ENCODE measurements at regions not wholly inside any gene's neighbourhood (a gene's known extent, or its start where the extent isn't known, plus 50 kb on each side); places are given as distances from the start of the nearest gene placed in this dataset.
A peak's percentile ranks its signal among the peaks of the same experiment; 100 is the strongest.
"Not testable (repeated sequence)": the region's sequence is repeated elsewhere in the genome, so short reads cannot be mapped to it uniquely, and the experiment has no call there.

- no peak for DNase-seq (ENCODE audit: low read depth)
Observed at GRCh38 chr12:47488888-47489287, 216.9 kb downstream of the RPAP3 start.

- DNase-seq (ENCODE audit: low read depth), result no peak
Observed at GRCh38 chr12:47481041-47481440, 224.8 kb downstream of the RPAP3 start.

- DNase-seq (ENCODE audit: low read depth), result no peak
Observed at GRCh38 chr12:47478426-47478825, 227.4 kb downstream of the RPAP3 start.

GRCh38 chr12:47473091-47473490, 232.7 kb downstream of the RPAP3 start:
- no peak for DNase-seq (ENCODE audit: low read depth)

- DNase-seq (ENCODE audit: low read depth), result not testable (repeated sequence)
Observed at GRCh38 chr12:47470349-47470748, 235.5 kb downstream of the RPAP3 start.

GRCh38 chr12:47463918-47464317, 241.9 kb downstream of the RPAP3 start:
- not testable (repeated sequence) for DNase-seq (ENCODE audit: low read depth)

- peak; percentile 2 for DNase-seq (ENCODE audit: low read depth)
Observed at GRCh38 chr12:47458279-47458678, 247.6 kb downstream of the RPAP3 start.

- no peak for DNase-seq (ENCODE audit: low read depth)
Observed at GRCh38 chr12:47449797-47450196, 256.0 kb downstream of the RPAP3 start.

GRCh38 chr12:47442310-47442709, 263.5 kb downstream of the RPAP3 start:
- no peak for DNase-seq (ENCODE audit: low read depth)

- no peak for DNase-seq (ENCODE audit: low read depth)
Observed at GRCh38 chr12:47441490-47441889, 264.3 kb downstream of the RPAP3 start.

- DNase-seq (ENCODE audit: low read depth), result no peak
Observed at GRCh38 chr12:47438175-47438574, 267.7 kb downstream of the RPAP3 start.

GRCh38 chr12:47437570-47437969, 268.3 kb downstream of the RPAP3 start:
- no peak for DNase-seq (ENCODE audit: low read depth)

- DNase-seq (ENCODE audit: low read depth), result no peak
Observed at GRCh38 chr12:47433876-47434275, 272.0 kb downstream of the RPAP3 start.

GRCh38 chr12:47426678-47427309, 279.0 kb downstream of the RPAP3 start:
- not testable (repeated sequence) for DNase-seq (ENCODE audit: low read depth)

- no peak for DNase-seq (ENCODE audit: low read depth)
Observed at GRCh38 chr12:47422611-47423010, 283.2 kb downstream of the RPAP3 start.

- no peak for DNase-seq (ENCODE audit: low read depth)
Observed at GRCh38 chr12:47419497-47419896, 286.3 kb downstream of the RPAP3 start.

- no peak for DNase-seq (ENCODE audit: low read depth)
Observed at GRCh38 chr12:47417955-47418354, 287.9 kb downstream of the RPAP3 start.

- no peak for DNase-seq (ENCODE audit: low read depth)
Observed at GRCh38 chr12:47417121-47417520, 288.7 kb downstream of the RPAP3 start.

- no peak for DNase-seq (ENCODE audit: low read depth)
Observed at GRCh38 chr12:47415054-47415453, 290.8 kb downstream of the RPAP3 start.

- DNase-seq (ENCODE audit: low read depth), result no peak
Observed at GRCh38 chr12:47414511-47414910, 291.3 kb downstream of the RPAP3 start.

GRCh38 chr12:47413806-47414205, 292.0 kb downstream of the RPAP3 start:
- DNase-seq (ENCODE audit: low read depth), result no peak

GRCh38 chr12:47412601-47413236, 293.1 kb downstream of the RPAP3 start:
- no peak for DNase-seq (ENCODE audit: low read depth)

- DNase-seq (ENCODE audit: low read depth), result no peak
Observed at GRCh38 chr12:47411966-47412365, 293.9 kb downstream of the RPAP3 start.

- no peak for DNase-seq (ENCODE audit: low read depth)
Observed at GRCh38 chr12:47410862-47411261, 295.0 kb downstream of the RPAP3 start.
